HG03066 (cell line): ENCODE measurements at regions not wholly inside any gene's neighbourhood (a gene's known extent, or its start where the extent isn't known, plus 50 kb on each side); places are given as distances from the start of the nearest gene placed in this dataset.
"Not testable (repeated sequence)": the region's sequence is repeated elsewhere in the genome, so short reads cannot be mapped to it uniquely, and the experiment has no call there.

ENCODE experiments used
- ATAC-seq: cut with Tn5 transposase; IDR thresholded peaks from one replicate; pipeline ENCODE4 v1.9.1; 2021; ENCODE audit warnings: low read depth; ENCODE audit not compliant: unreplicated experiment

- ATAC-seq: no peak
Measured at GRCh38 chr20:30506100-30506499, 751.4 kb upstream of the DEFB115 start.

- ATAC-seq: not testable (repeated sequence)
Measured at GRCh38 chr20:30508382-30508781, 749.1 kb upstream of the DEFB115 start.

- ATAC-seq: no peak
Measured at GRCh38 chr20:30511322-30512030, 746.0 kb upstream of the DEFB115 start.

GRCh38 chr20:30513050-30513628 lies 744.3 kb upstream of the DEFB115 start:
- no peak for ATAC-seq

GRCh38 chr20:30515915-30516314 lies 741.5 kb upstream of the DEFB115 start:
- not testable (repeated sequence) for ATAC-seq

- not testable (repeated sequence) for ATAC-seq
Measured at GRCh38 chr20:30518906-30519305, 738.6 kb upstream of the DEFB115 start.

- ATAC-seq: not testable (repeated sequence)
Measured at GRCh38 chr20:30521686-30522415, 735.6 kb upstream of the DEFB115 start.

- ATAC-seq: not testable (repeated sequence)
Measured at GRCh38 chr20:30524155-30524554, 733.3 kb upstream of the DEFB115 start.

GRCh38 chr20:30524761-30525160 lies 732.7 kb upstream of the DEFB115 start:
- ATAC-seq: not testable (repeated sequence)

- peak; percentile 77 for ATAC-seq
Measured at GRCh38 chr20:30533653-30534052, 723.8 kb upstream of the DEFB115 start.

- not testable (repeated sequence) for ATAC-seq
Measured at GRCh38 chr20:30537459-30537858, 720.0 kb upstream of the DEFB115 start.

- ATAC-seq: not testable (repeated sequence)
Measured at GRCh38 chr20:30540330-30541069, 717.0 kb upstream of the DEFB115 start.

- ATAC-seq: not testable (repeated sequence)
Measured at GRCh38 chr20:30551236-30551635, 706.2 kb upstream of the DEFB115 start.

GRCh38 chr20:30556797-30557196 lies 700.7 kb upstream of the DEFB115 start:
- not testable (repeated sequence) for ATAC-seq

- not testable (repeated sequence) for ATAC-seq
Measured at GRCh38 chr20:30565086-30565485, 692.4 kb upstream of the DEFB115 start.

GRCh38 chr20:30569867-30570266 lies 687.6 kb upstream of the DEFB115 start:
- ATAC-seq: not testable (repeated sequence)

GRCh38 chr20:30570622-30571021 lies 686.8 kb upstream of the DEFB115 start:
- ATAC-seq: not testable (repeated sequence)

GRCh38 chr20:30574337-30574736 lies 683.1 kb upstream of the DEFB115 start:
- not testable (repeated sequence) for ATAC-seq

GRCh38 chr20:30579069-30579468 lies 678.4 kb upstream of the DEFB115 start:
- ATAC-seq: not testable (repeated sequence)

- not testable (repeated sequence) for ATAC-seq
Measured at GRCh38 chr20:30579824-30580438, 677.5 kb upstream of the DEFB115 start.
